ENCODE measurements at regions not wholly inside any gene's neighbourhood (a gene's known extent, or its start where the extent isn't known, plus 50 kb on each side); places are given as distances from the start of the nearest gene placed in this dataset.

DNA sequence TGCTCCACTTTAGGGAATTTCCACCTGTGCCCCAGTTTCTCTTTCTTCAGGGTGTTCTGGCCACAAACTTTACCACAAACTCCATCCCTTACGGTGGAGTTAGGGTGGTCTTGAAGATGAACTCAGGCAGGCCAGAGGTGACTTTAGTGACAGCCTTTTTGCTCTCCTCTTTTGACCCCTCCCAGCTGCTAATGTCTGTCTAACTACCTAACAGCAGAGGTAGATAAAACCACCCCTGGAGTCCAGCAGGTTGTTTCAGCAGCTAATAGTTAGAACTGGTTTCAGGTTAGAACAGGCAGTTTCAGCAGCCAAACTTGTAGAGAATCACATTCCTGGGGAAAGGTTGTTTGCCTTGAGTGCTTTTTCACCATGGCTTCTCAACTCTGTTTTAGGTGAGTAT is 971.3 kb upstream of the CDH18 start:
- CTCF ChIA-PET: no interaction called here
- Histone ChIP-seq H3K27ac (ENCODE audit: low read depth in 1 of 2, low read length in 2 of 2) (no peak overlapping the region), H3K27me3 (ENCODE audit: control insufficient read depth in 1 of 2, insufficient read depth in 2 of 2, low read length in 2 of 2) (no peaks in the 10 kb centered on the region), H3K9me3 (ENCODE audit: control insufficient read depth in 1 of 2, insufficient read depth in 1 of 2, low read length in 2 of 2) (peaks cover 4% of the 10 kb centered on the region in 2 experiments), H3K36me3 (ENCODE audit: insufficient read depth, low read length) (no peaks in the 10 kb centered on the region), H3K4me3 (ENCODE audit: low read length) (no peak overlapping the region), H3K4me1 (ENCODE audit: insufficient read depth, low read length) (no peaks in the 10 kb centered on the region)
- intact Hi-C loops (cut with DNase I, micrococcal nuclease): no loop called here
- Mint-ChIP-seq H3K36me3 (ENCODE audit: low read depth) (no peaks in the 10 kb centered on the region), H3K4me1 (ENCODE audit: low read depth) (no peaks in the 10 kb centered on the region), H3K27me3 (no peaks in the 10 kb centered on the region), H3K9me3 (peaks cover 16% of the 10 kb centered on the region), H3K27ac (no peak overlapping the region), H3K4me3 (no peak overlapping the region)
- DNase-seq (no peak), ATAC-seq (ENCODE audit: poor library complexity) (no peak)
- TF ChIP-seq CTCF (IDR thresholded peaks at IDR 0.05): no peak
- POLR2A ChIA-PET: no interaction called here

- no peak for ATAC-seq (ENCODE audit: poor library complexity)
- intact Hi-C loops (cut with DNase I, micrococcal nuclease): no loop called here
- H3K27me3 Mint-ChIP-seq: no peaks in the 10 kb centered on the region
- CTCF ChIA-PET: no interaction called here
- POLR2A ChIA-PET: no interaction called here
- no peak overlapping the region for H3K4me3 Mint-ChIP-seq
- H3K27ac Mint-ChIP-seq: no peak overlapping the region
- H3K27me3 ChIP-seq (ENCODE audit: control insufficient read depth in 1 of 2, insufficient read depth in 2 of 2, low read length in 2 of 2): no peaks in the 10 kb centered on the region
- peaks cover 4 to 5% of the 10 kb centered on the region in 2 experiments for H3K9me3 ChIP-seq (ENCODE audit: control insufficient read depth in 1 of 2, insufficient read depth in 1 of 2, low read length in 2 of 2)
- no peak for TF ChIP-seq CTCF (IDR thresholded peaks at IDR 0.05)
- H3K4me1 Mint-ChIP-seq (ENCODE audit: low read depth): no peaks in the 10 kb centered on the region
- no peaks in the 10 kb centered on the region for H3K36me3 Mint-ChIP-seq (ENCODE audit: low read depth)
- H3K27ac ChIP-seq (ENCODE audit: low read depth in 1 of 2, low read length in 2 of 2): no peak overlapping the region
- H3K4me3 ChIP-seq (ENCODE audit: low read length): no peak overlapping the region
- H3K36me3 ChIP-seq (ENCODE audit: insufficient read depth, low read length): no peaks in the 10 kb centered on the region
- no peaks in the 10 kb centered on the region for H3K4me1 ChIP-seq (ENCODE audit: insufficient read depth, low read length)
- peaks cover 13% of the 10 kb centered on the region for H3K9me3 Mint-ChIP-seq
- no peak for DNase-seq
Observed at GRCh38 chr5:20958641-20959040, 970.6 kb upstream of the CDH18 start.

- Histone ChIP-seq H3K36me3 (ENCODE audit: insufficient read depth, low read length) (no peaks in the 10 kb centered on the region), H3K27me3 (ENCODE audit: control insufficient read depth in 1 of 2, insufficient read depth in 2 of 2, low read length in 2 of 2) (no peaks in the 10 kb centered on the region), H3K9me3 (ENCODE audit: control insufficient read depth in 1 of 2, insufficient read depth in 1 of 2, low read length in 2 of 2) (peaks cover 4 to 5% of the 10 kb centered on the region in 2 experiments), H3K4me3 (ENCODE audit: low read length) (no peak overlapping the region), H3K27ac (ENCODE audit: low read depth in 1 of 2, low read length in 2 of 2) (no peak overlapping the region), H3K4me1 (ENCODE audit: insufficient read depth, low read length) (no peaks in the 10 kb centered on the region)
- Mint-ChIP-seq H3K9me3 (peaks cover 10% of the 10 kb centered on the region), H3K4me1 (ENCODE audit: low read depth) (no peaks in the 10 kb centered on the region), H3K36me3 (ENCODE audit: low read depth) (no peaks in the 10 kb centered on the region), H3K27me3 (no peaks in the 10 kb centered on the region), H3K27ac (no peak overlapping the region), H3K4me3 (no peak overlapping the region)
- TF ChIP-seq CTCF (IDR thresholded peaks at IDR 0.05): no peak
- ATAC-seq (ENCODE audit: poor library complexity): no peak
- CTCF ChIA-PET: no interaction called here
- intact Hi-C loops (cut with DNase I, micrococcal nuclease): no loop called here
- DNase-seq: no peak
- POLR2A ChIA-PET: no interaction called here
Observed at GRCh38 chr5:20956134-20956533, 968.1 kb upstream of the CDH18 start.
